Hepatic stellate cell (primary cell): ENCODE measurements at regions not wholly inside any gene's neighbourhood (a gene's known extent, or its start where the extent isn't known, plus 50 kb on each side); places are given as distances from the start of the nearest gene placed in this dataset.
"Not testable (repeated sequence)": the region's sequence is repeated elsewhere in the genome, so short reads cannot be mapped to it uniquely, and the experiment has no call there.

Experiments used
- DNase-seq: peaks from one replicate; pipeline ENCODE4 v3.0.0; 2011; ENCODE audit warnings: low spot score

DNA sequence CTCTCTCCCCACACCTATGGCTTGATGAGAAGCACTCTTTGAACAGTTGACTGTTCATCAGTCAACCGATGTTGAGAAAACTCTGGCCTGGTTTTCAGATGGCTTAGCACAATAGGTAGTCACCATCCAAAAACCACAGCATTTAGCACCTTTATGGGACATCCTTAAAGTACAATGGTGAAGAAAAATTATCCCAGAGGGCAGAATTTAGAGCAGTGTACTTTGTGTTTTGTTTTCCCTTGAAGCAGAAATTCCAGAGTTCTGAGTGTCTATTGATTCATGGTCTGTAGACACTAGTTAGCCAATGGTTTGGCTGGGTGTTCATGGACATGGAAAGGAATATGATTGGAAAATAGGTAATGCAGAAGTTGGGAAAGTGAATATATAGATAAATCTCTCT is 487.0 kb downstream of the PDHA2 start:
- DNase-seq, result no peak

DNA sequence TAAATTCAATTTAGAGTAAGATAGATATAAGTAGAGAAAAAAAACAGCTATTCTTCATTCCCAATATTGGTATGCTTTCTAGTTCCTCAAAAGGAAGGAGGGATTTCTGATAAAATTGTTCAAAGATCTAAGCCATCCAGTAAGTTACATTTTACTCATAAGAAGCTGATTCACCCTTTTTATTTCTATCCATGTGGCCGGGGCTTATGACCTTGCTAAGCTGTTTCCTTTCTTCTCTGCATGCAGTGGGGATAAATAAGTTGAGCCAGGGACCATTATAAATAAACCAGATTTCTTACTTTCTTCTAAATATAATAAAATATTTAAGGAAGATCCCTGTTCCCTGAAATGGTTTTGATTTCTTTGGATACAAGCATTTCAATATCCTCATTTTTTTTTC is 502.3 kb downstream of the PDHA2 start:
- no peak for DNase-seq

DNA sequence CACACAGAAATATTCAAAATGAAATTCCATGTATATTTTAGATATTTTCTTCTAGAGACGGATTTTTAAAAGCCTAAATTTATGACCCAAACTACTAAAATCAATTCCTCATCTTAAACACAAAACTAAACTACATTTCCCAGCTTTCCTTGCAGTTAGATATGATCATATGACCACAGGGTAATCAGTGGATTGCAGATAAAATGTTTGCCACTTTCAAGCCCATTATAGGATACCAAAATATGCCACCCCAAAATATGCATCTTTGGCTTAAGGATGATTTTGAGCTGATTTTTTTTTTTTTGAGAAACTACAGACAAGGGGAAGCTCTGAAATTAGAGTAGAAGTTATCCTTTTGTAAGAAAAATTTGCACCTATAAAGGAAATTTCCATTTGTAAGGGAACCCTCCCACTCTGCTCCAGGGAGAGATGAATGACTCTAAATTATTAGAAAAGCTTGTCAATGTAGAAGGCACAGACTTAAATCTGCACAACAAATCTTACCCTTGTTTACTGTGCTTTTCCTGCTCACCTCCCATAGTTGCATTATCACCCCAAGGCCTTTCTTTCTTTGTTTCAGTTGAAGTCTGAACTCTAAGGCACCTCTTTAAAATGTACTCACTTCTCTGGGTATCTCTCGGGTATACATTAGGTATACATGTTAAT is 503.0 kb downstream of the PDHA2 start:
- no peak for DNase-seq

DNA sequence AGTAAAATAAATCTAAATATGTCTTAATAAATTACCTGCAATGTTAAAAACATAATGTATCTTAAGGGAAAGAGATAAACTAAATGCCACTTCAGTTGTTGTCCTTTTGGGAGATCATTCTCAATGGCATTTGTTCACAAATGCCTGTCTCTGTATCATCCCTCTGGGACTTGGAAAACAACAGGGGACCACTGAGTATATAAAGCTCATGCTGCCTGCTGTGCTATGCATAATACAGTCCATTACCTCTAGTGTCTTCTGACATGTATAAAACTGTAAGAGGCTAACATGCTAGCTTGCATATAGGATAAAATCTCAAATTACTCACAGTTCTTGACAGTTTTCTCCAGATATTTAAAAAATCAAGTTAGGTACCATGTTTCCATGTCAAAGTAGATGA is 503.9 kb downstream of the PDHA2 start:
- DNase-seq, result no peak

DNA sequence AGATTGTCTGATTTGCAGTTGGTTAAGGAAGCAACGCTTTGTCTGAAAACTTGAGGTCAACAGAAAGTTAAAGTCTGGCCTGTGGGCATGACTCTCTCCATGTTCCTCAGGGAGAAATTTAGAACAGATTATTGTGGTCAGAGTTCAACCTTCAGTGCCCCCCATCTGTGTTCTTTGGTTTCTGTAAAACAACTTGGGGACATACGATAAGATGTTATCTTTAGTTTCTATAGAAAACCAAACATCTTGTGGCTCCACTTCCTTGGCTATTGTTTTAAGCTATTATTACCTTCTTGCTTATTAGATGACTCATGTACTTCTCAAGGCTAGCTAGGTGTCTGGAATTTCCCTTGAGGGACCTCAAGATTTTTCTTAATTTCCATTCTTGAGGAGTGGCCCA is 507.7 kb downstream of the PDHA2 start:
- no peak for DNase-seq

DNA sequence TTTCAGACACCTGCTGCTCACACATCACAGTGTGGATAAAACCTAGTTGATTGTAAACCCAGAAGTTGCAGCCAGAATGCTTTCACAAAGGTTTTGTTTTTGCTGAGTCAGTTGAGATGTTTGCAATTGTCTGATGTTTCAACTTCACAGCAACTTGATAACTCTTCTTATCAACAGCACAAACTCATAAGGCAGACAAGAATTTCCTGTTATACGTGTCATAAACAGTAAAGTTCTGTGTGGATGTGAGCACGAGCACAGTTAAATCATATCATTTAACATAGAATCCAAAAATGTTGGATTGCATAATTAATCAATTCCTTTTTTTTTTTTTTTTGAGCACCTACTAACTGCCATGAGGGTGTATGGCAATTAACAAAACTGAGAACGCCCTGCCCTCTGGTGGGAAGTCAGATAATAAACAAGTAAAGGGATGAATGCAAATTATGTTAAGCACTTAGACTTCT is 512.2 kb downstream of the PDHA2 start:
- DNase-seq, result no peak

DNA sequence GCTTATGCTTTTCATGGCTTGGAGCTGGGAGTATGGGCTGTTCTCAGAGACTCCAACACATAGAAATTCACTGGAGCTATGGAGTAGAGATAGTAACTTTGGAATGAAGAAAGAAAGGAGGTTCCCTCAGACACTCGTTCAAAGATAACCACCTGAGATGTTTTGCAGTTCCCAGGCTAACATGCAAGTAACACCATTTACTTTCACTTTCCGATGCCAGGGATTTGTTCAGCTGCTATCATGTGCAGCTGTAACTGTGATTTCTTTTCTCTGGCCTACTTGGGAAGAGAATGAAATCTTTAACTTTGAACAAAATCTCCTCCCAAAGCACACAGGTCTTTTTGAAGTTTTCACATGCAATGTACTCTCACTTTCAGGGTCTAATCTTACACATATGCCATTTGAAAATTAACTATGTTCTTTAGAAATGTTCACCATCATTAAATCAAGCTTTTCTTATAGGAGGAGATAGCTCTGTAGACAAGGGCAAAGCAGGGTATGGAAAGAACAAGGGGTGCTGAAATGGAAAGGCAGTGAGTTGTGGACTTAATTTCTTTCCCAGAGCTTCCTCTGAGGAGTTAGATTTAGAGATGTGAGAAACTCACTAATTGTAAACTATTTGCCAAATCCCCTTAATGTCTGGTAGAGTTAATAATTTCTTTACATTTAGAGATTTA is 514.3 kb downstream of the PDHA2 start:
- no peak for DNase-seq

DNA sequence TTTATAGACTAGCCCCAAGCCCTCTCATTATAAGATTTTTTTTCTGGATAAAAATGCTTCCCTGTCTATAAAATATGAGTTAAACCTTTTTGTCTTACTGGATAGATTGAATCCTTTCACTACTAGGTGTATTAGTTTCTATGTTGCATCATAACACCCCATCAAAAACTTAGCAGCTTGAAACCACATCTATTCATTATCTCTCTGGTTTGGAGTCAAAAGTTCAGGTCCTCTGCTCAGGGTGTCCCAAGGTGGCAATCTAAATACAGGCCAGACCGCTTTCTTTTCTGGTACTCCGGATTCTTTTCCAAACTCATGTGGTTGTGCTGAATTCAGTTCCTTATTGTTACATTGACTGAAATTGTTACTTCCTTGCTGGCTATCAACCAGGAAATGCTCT is 515.5 kb downstream of the PDHA2 start:
- DNase-seq, result no peak

DNA sequence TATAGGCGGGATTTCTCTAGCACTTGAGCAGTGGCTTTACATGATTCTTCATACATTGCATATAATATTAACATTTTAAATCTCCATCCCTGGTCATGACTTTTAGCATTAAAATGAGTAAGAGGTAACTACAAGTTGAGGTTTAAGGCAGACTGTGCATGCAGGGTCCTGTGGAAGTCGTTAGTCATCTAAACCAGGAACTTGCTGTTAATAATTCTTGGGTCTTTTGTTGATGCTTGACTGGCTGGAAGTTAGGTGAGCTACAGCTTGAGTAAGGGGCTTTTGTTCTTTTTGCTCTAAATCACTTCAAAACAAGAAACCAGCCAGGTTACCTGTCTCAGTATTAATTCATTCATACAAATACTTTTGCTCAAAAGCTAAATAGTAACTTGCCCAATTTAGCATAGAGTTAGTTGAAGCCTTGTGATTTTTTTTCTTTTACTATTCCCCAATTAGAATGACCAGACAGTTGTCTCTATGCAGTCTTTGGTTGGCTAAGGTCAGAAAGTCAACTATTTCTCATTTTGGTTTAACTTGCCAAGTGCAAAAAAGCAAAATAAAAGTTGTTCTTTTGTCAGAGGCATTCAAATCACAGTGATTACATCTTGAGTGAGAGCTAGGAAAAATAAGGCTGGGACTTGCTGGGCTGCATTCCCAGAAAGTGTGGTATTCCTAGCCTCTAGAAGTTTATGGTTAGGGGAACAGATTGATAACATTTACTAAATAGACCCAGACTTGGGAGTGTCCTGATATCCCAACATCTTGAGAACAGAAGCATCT is 516.9 kb downstream of the PDHA2 start:
- no peak for DNase-seq

DNA sequence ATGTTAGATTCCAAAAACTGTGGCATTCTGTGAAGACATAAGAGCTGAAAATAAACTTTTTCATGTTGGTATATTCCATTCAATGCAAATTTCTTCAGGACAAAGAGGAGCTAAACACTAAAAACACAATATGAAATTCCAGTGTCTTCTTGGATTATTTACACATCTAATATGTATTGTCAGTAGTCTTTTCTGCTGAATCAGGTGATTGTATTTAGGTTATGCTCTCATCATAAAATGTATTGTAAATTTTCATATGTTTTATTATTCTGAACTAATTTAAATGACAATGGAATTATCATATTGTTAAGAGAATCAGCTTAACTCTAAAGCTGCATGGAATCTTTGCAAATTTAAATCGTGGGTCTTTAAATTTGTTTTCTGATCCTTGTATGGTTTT is 526.7 kb downstream of the PDHA2 start:
- DNase-seq, result no peak

DNA sequence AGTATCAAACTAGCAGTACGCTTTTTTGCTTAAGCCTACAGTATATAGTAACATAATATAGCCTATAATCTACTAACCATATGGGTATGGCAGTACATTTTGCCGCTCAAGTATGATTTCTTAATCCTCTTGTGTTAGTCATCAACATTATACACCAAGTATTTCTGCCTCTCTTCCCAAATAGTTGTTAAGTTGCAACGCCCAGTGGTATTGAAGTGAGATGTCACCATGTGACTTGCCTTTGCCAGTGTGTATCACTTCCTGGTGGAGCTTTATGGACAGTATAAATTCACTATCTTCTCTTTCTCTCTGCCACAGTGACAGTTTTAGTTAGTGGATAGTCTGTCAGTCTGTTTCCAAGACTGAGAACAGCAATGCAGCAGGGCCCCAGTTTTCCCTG is 535.5 kb downstream of the PDHA2 start:
- no peak for DNase-seq

DNA sequence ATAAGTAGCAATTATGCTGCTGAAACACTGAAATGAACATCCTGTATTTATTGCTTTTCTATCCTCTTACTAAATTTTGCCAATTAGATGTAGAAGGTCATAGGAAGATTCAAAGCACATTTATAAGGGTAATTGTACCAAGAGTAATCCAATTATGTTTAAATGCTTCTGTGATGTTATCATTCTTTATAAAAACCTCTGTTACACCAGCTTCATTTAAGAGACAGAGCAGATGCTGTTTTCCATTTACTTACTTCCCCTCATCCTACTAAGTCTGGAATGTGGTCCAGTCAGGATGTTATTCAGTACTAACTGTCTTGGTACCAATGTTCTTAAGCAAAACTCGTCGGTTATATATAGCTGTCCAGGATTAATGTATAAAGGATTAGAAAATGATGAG is 539.6 kb downstream of the PDHA2 start:
- no peak for DNase-seq

DNA sequence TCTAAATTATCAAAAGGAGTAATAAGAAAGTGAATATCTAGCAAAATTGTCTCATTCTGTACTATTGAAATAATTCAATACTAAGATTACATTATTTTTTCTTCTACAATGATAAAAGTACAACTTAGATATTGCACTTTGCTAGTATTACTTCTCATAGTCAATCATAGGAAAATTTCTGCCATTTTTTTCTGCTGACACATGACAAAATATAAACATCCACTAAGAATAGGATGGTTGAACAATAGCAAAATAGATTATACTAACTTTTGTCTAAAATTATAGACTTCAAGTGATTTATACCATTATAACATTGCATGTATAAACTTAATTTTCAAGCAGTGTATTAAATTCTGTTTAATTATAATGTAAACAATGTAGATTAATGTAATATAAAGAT is 540.2 kb downstream of the PDHA2 start:
- no peak for DNase-seq

DNA sequence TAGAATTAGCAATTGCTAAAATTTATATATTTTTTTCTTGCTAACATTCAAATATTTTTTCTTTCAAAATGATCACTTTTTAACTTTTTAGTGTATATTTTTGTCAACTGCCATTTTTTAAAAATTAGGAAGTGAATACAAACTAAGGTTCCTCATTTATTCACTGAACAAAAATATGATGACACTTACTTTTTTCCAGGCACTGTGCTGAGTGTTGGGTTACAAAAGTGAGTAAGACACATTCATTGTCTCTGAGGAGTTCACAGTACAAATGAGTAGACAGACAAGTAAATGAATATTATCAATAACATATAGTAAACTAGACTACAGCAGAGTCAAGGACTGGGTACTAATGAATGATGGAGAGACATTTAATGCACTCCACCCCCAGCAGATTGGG is 543.5 kb downstream of the PDHA2 start:
- DNase-seq, result no peak

DNA sequence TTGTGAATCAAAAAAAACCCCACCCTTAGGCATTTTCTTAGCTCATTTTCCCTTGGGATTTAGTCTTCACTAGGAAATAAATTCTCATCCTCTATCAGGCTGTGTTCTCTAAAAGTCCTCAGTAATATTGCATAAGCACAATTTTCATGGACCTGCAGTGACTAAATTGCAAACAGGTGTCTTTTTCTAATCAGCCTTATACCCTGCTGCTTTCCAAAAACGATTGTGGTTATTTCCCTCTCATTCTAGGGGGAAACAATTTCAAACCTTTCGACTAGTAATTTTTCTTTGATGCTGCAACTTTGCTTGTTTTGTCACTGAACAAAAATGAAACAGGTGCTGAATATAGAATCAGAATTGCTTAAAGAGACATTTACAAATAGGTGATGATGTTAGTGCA is 549.9 kb downstream of the PDHA2 start:
- no peak for DNase-seq

DNA sequence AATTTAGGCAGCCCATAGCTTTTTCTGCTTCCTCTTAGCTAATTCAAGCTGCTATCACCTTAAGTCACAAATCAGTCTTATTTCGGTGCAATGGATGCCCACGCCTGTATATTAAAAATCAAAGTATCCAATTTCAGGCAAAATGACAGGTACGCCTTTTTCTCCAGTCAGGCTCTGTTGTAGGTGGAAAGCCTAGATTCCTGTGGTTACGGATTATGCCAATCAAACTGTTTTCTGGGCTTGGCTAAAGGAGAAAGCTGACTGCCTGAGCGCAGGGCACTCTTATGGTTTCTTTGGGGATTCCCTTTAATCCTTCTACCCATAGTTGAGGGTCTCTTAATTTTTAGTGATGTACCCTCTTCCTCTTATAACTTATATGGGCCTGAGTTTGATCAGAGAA is 550.5 kb downstream of the PDHA2 start:
- DNase-seq, result no peak

DNA sequence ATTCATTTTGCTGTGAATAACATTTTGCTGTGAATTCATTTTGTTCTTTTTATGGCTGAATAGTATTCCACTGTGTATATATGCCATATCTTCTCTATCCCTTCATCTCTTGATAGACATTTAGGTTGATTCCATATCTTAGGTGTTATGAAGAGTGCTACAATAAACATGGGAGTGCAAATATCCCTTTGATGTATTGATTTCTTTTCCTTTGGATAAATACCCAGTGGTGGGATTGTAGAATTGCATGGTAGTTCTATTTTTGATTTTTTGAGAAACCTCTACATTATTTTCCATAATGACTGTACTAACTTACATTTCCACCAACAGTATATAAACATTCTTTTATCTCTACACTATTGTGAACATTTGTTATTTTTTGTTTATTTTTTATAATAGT is 555.9 kb downstream of the PDHA2 start:
- no peak for DNase-seq

DNA sequence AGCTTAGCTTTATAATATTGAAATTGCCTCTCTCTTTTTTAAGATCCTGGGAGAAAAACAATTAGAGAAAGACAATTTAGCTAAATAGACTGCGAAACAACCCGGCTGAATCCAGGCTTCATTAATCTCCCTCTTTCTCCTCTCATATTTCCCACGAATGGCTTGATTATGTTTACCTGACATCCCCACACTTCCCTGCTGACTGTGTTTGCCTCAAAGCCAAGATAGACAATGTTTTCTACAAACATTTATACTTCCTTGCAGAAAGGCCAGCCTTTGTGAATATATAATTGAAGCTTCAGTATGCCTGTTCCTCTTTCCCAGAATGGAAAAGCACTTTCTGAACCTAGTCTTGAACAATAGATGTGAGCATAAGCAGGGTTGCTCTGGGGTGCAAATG is 566.8 kb downstream of the PDHA2 start:
- no peak for DNase-seq

DNA sequence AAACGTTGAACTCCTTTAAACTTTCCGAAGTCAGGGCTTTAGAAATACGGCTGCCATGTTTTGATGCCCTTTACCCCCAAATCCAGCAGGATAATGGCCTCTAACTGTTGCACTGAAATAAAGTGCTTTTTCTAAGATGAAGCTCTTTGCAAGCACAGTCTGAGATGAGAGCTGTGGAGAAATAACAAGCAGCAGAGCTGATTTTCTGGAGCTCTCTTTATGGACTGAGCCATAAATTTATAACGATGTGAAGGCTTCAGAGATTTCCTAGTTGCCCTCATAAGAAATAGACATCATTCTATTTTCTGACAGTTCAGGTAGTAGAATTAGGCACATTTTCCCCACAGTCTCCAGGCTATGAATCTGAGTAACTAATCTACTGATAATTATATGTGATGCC is 567.3 kb downstream of the PDHA2 start:
- DNase-seq, result no peak

DNA sequence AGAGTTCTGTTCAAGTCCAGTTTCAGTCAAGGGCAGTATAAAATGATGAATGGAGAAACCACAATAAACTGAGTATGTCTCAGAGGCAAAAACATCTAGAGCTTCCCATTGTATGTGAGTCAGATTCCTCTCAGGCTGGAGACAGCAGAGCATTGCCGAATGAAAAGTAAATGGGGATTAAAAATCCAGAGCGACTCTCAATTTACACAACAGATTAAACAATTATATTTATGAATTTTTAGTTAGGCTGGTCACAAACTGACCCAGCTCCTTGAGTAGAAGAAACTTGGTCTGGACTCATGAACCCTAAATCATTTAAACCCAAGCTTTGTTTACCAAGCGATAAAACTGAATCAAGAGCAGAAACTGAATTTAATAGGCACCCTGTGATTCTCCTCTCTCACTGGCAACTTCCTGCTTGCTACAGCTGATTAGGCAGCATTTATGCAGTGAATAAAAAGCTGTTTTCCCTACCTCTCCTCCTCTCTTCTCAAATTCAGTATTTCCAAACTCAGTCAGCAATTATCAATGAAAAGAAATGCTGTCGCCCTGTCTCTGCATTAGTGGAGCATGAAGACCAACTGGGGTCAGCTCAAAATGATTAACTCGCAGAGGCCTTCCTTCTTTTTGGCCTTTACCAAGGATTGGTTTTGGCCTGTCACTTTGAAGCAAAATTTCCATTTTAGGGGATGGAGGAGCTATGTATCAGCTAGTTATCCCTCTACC is 568.0 kb downstream of the PDHA2 start:
- DNase-seq, result no peak

DNA sequence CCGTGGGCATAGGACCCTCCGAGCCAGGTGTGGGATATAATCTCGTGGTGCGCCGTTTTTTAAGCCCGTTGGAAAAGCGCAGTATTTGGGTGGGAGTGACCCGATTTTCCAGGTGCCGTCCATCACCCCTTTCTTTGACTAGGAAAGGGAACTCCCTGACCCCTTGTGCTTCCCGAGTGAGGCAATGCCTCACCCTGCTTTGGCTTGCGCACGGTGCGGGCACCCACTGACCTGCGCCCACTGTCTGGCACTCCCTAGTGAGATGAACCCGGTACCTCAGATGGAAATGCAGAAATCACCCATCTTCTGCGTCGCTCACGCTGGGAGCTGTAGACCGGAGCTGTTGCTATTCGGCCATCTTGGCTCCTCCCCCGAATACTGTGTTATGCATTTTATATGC is 575.0 kb downstream of the PDHA2 start:
- DNase-seq, result not testable (repeated sequence)

DNA sequence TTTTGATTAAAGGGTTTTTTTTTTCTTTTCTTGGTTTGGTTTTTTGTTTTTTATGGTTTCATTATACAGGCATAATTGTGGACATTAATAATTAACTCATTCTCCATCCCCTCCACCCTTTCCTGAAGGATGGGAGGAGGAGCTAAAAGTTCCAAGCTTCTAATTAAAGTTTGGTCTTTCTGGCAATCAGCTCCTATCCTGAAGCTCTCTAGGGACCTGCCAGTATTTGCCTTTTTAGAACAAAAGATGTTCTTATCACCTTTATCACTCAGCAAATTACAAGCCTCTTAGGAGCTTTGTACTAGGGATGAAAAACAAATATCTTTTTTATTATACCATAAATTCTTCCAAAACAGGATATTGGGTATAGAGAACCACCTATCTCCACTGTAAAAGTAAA is 589.8 kb downstream of the PDHA2 start:
- no peak for DNase-seq

DNA sequence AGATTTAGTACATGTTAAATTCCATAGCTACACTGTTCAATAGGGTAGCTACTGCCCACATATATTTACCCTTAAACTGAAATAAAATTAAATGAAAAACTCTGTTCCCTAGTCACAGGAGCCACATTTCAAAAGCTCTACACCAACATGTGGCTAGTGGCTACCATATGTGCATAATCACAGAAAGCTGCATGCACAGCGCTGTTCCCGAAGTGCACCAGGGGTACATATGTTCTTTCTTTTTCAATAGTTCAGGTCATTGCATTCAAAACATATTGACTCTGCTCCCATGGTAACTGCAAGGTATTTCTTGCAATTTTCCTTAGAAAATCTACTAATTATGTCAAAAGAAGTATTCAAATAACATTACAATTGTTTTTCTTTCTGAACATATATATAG is 591.2 kb downstream of the PDHA2 start:
- no peak for DNase-seq
